ENCODE measurements at regions not wholly inside any gene's neighbourhood (a gene's known extent, or its start where the extent isn't known, plus 50 kb on each side); places are given as distances from the start of the nearest gene placed in this dataset.

GRCh38 chr10:130404476-130405055, 268.4 kb downstream of the GLRX3 start:
- Histone ChIP-seq H3K27ac (ENCODE audit: low read length, poor library complexity, severe bottlenecking) (no peak overlapping the region), H2BK5ac (ENCODE audit: low read depth, low read length, poor library complexity, severe bottlenecking) (no peak overlapping the region), H3K9me3 (ENCODE audit: control insufficient read depth, low read length) (peaks cover 3% of the 10 kb centered on the region), H3K27me3 (ENCODE audit: control insufficient read depth in 1 of 2, insufficient read depth in 1 of 2, low read length in 2 of 2) (no peaks in the 10 kb centered on the region), H2BK120ac (ENCODE audit: low read depth, low read length) (no peak overlapping the region), H4K91ac (ENCODE audit: low read length) (no peak overlapping the region), H3K4ac (ENCODE audit: low read depth in 1 of 2, low read length in 2 of 2) (no peak overlapping the region), H2BK15ac (ENCODE audit: low read depth, poor library complexity, severe bottlenecking) (no peak overlapping the region), H3K4me3 (ENCODE audit: insufficient read depth in 1 of 2, low read depth in 1 of 2, low read length in 2 of 2) (no peak overlapping the region), H3K23ac (ENCODE audit: low read length in 2 of 2) (no peak overlapping the region), H3K14ac (ENCODE audit: low read length in 2 of 2) (no peak overlapping the region), H3K4me1 (ENCODE audit: control insufficient read depth, insufficient read depth, low read depth, low read length) (no peaks in the 10 kb centered on the region), H3K4me2 (ENCODE audit: low read length, poor library complexity, severe bottlenecking) (no peak overlapping the region), H2BK12ac (ENCODE audit: low read length in 2 of 2) (no peak overlapping the region), H3K9ac (ENCODE audit: low read length) (no peak overlapping the region), H2AK5ac (ENCODE audit: low read length, severe bottlenecking) (no peak overlapping the region), H3K79me1 (replicated peaks; ENCODE audit: low read length, poor library complexity, severe bottlenecking) (no peaks in the 10 kb centered on the region), H3K18ac (ENCODE audit: low read depth in 1 of 2, low read length in 2 of 2) (no peak overlapping the region), H3K36me3 (ENCODE audit: control insufficient read depth in 1 of 2, insufficient read depth in 2 of 2, low read depth in 1 of 2, low read length in 2 of 2) (no peaks in the 10 kb centered on the region), H4K8ac (ENCODE audit: low read length) (no peak overlapping the region), H2AFZ (ENCODE audit: low read depth, low read length) (no peak overlapping the region)
- 50% methylated on average over 5 of the region's 5 CpGs for WGBS
- DNase-seq, result no peak

GRCh38 chr10:130407052-130407451, 270.9 kb downstream of the GLRX3 start:
- H3K4me1 ChIP-seq (ENCODE audit: control insufficient read depth, insufficient read depth, low read depth, low read length), result no peaks in the 10 kb centered on the region
- no peak overlapping the region for H4K8ac ChIP-seq (ENCODE audit: low read length)
- H3K4me3 ChIP-seq (ENCODE audit: insufficient read depth in 1 of 2, low read depth in 1 of 2, low read length in 2 of 2), result no peak overlapping the region
- H3K18ac ChIP-seq (ENCODE audit: low read depth in 1 of 2, low read length in 2 of 2), result no peak overlapping the region
- H3K27me3 ChIP-seq (ENCODE audit: control insufficient read depth in 1 of 2, insufficient read depth in 1 of 2, low read length in 2 of 2), result no peaks in the 10 kb centered on the region
- no peak overlapping the region for H2BK12ac ChIP-seq (ENCODE audit: low read length in 2 of 2)
- H2BK15ac ChIP-seq (ENCODE audit: low read depth, poor library complexity, severe bottlenecking), result no peak overlapping the region
- H3K27ac ChIP-seq (ENCODE audit: low read length, poor library complexity, severe bottlenecking), result no peak overlapping the region
- H2AFZ ChIP-seq (ENCODE audit: low read depth, low read length), result no peak overlapping the region
- peaks cover 3% of the 10 kb centered on the region for H3K9me3 ChIP-seq (ENCODE audit: control insufficient read depth, low read length)
- no peaks in the 10 kb centered on the region for H3K79me1 ChIP-seq (replicated peaks; ENCODE audit: low read length, poor library complexity, severe bottlenecking)
- no peak overlapping the region for H3K4ac ChIP-seq (ENCODE audit: low read depth in 1 of 2, low read length in 2 of 2)
- no peak overlapping the region for H3K4me2 ChIP-seq (ENCODE audit: low read length, poor library complexity, severe bottlenecking)
- no peak overlapping the region for H3K14ac ChIP-seq (ENCODE audit: low read length in 2 of 2)
- no peak overlapping the region for H2BK5ac ChIP-seq (ENCODE audit: low read depth, low read length, poor library complexity, severe bottlenecking)
- H3K36me3 ChIP-seq (ENCODE audit: control insufficient read depth in 1 of 2, insufficient read depth in 2 of 2, low read depth in 1 of 2, low read length in 2 of 2), result no peaks in the 10 kb centered on the region
- 88% methylated on average over 4 of the region's 4 CpGs for WGBS
- no peak for DNase-seq
- H4K91ac ChIP-seq (ENCODE audit: low read length), result no peak overlapping the region
- no peak overlapping the region for H3K23ac ChIP-seq (ENCODE audit: low read length in 2 of 2)
- no peak overlapping the region for H3K9ac ChIP-seq (ENCODE audit: low read length)
- no peak overlapping the region for H2BK120ac ChIP-seq (ENCODE audit: low read depth, low read length)
- H2AK5ac ChIP-seq (ENCODE audit: low read length, severe bottlenecking), result no peak overlapping the region

GRCh38 chr10:130409331-130409730, 273.1 kb downstream of the GLRX3 start:
- no peak overlapping the region for H3K14ac ChIP-seq (ENCODE audit: low read length in 2 of 2)
- no peak overlapping the region for H2BK5ac ChIP-seq (ENCODE audit: low read depth, low read length, poor library complexity, severe bottlenecking)
- no peak overlapping the region for H2BK12ac ChIP-seq (ENCODE audit: low read length in 2 of 2)
- H3K4ac ChIP-seq (ENCODE audit: low read depth in 1 of 2, low read length in 2 of 2), result no peak overlapping the region
- no peak overlapping the region for H3K23ac ChIP-seq (ENCODE audit: low read length in 2 of 2)
- no peak overlapping the region for H3K18ac ChIP-seq (ENCODE audit: low read depth in 1 of 2, low read length in 2 of 2)
- H2BK15ac ChIP-seq (ENCODE audit: low read depth, poor library complexity, severe bottlenecking), result no peak overlapping the region
- H3K9me3 ChIP-seq (ENCODE audit: control insufficient read depth, low read length), result peaks cover 3% of the 10 kb centered on the region
- no peaks in the 10 kb centered on the region for H3K4me1 ChIP-seq (ENCODE audit: control insufficient read depth, insufficient read depth, low read depth, low read length)
- H4K8ac ChIP-seq (ENCODE audit: low read length), result no peak overlapping the region
- H2AFZ ChIP-seq (ENCODE audit: low read depth, low read length), result no peak overlapping the region
- H3K9ac ChIP-seq (ENCODE audit: low read length), result no peak overlapping the region
- H3K4me2 ChIP-seq (ENCODE audit: low read length, poor library complexity, severe bottlenecking), result no peak overlapping the region
- no peak overlapping the region for H4K91ac ChIP-seq (ENCODE audit: low read length)
- H3K4me3 ChIP-seq (ENCODE audit: insufficient read depth in 1 of 2, low read depth in 1 of 2, low read length in 2 of 2), result no peak overlapping the region
- no peaks in the 10 kb centered on the region for H3K79me1 ChIP-seq (replicated peaks; ENCODE audit: low read length, poor library complexity, severe bottlenecking)
- H3K27ac ChIP-seq (ENCODE audit: low read length, poor library complexity, severe bottlenecking), result no peak overlapping the region
- no peak for DNase-seq
- 74% methylated on average over 11 of the region's 11 CpGs for WGBS
- H3K27me3 ChIP-seq (ENCODE audit: control insufficient read depth in 1 of 2, insufficient read depth in 1 of 2, low read length in 2 of 2), result no peaks in the 10 kb centered on the region
- H2AK5ac ChIP-seq (ENCODE audit: low read length, severe bottlenecking), result no peak overlapping the region
- no peak overlapping the region for H2BK120ac ChIP-seq (ENCODE audit: low read depth, low read length)
- no peaks in the 10 kb centered on the region for H3K36me3 ChIP-seq (ENCODE audit: control insufficient read depth in 1 of 2, insufficient read depth in 2 of 2, low read depth in 1 of 2, low read length in 2 of 2)

DNA sequence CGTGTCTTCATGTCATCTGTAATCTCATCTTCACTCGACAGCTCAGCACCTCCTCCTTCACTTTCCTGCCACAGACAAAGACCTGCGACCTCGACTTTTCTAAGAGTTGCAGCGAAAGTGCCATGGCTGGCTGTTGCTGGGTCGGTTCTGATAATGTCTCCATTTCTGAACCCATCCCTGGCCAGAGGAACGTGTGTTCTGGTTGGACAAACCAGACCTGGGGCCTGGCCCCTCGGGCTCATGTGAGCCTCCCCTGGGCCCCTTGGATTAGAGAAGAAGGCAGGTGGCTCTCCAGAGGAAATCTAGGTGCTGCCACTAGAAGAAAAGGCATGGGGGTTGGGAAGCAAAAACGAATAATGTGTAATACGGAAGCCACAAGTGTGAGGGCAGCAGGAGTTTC, 273.7 kb downstream of the GLRX3 start:
- no peak overlapping the region for H3K4me3 ChIP-seq (ENCODE audit: insufficient read depth in 1 of 2, low read depth in 1 of 2, low read length in 2 of 2)
- no peak overlapping the region for H3K14ac ChIP-seq (ENCODE audit: low read length in 2 of 2)
- H2AK5ac ChIP-seq (ENCODE audit: low read length, severe bottlenecking), result no peak overlapping the region
- no peak overlapping the region for H4K91ac ChIP-seq (ENCODE audit: low read length)
- no peak overlapping the region for H3K9ac ChIP-seq (ENCODE audit: low read length)
- no peak overlapping the region for H2BK5ac ChIP-seq (ENCODE audit: low read depth, low read length, poor library complexity, severe bottlenecking)
- H3K36me3 ChIP-seq (ENCODE audit: control insufficient read depth in 1 of 2, insufficient read depth in 2 of 2, low read depth in 1 of 2, low read length in 2 of 2), result no peaks in the 10 kb centered on the region
- no peak overlapping the region for H3K4ac ChIP-seq (ENCODE audit: low read depth in 1 of 2, low read length in 2 of 2)
- no peak overlapping the region for H2BK15ac ChIP-seq (ENCODE audit: low read depth, poor library complexity, severe bottlenecking)
- H3K4me2 ChIP-seq (ENCODE audit: low read length, poor library complexity, severe bottlenecking), result no peak overlapping the region
- H2AFZ ChIP-seq (ENCODE audit: low read depth, low read length), result no peak overlapping the region
- H3K23ac ChIP-seq (ENCODE audit: low read length in 2 of 2), result no peak overlapping the region
- no peak overlapping the region for H2BK120ac ChIP-seq (ENCODE audit: low read depth, low read length)
- no peaks in the 10 kb centered on the region for H3K4me1 ChIP-seq (ENCODE audit: control insufficient read depth, insufficient read depth, low read depth, low read length)
- no peaks in the 10 kb centered on the region for H3K79me1 ChIP-seq (replicated peaks; ENCODE audit: low read length, poor library complexity, severe bottlenecking)
- H4K8ac ChIP-seq (ENCODE audit: low read length), result no peak overlapping the region
- no peak overlapping the region for H3K27ac ChIP-seq (ENCODE audit: low read length, poor library complexity, severe bottlenecking)
- H3K9me3 ChIP-seq (ENCODE audit: control insufficient read depth, low read length), result peaks cover 3% of the 10 kb centered on the region
- DNase-seq, result no peak
- WGBS, result 75% methylated on average over 10 of the region's 10 CpGs
- no peaks in the 10 kb centered on the region for H3K27me3 ChIP-seq (ENCODE audit: control insufficient read depth in 1 of 2, insufficient read depth in 1 of 2, low read length in 2 of 2)
- no peak overlapping the region for H3K18ac ChIP-seq (ENCODE audit: low read depth in 1 of 2, low read length in 2 of 2)
- no peak overlapping the region for H2BK12ac ChIP-seq (ENCODE audit: low read length in 2 of 2)
